Activated CD8-positive, alpha-beta T cell treated with anti-CD3 and anti-CD28 coated beads for 36 hours (primary cell): ENCODE measurements at regions not wholly inside any gene's neighbourhood (a gene's known extent, or its start where the extent isn't known, plus 50 kb on each side); places are given as distances from the start of the nearest gene placed in this dataset.

Experiments used
- ATAC-seq: fragments of 200-7000 bp; cut with Tn5 transposase; one replicate; pipeline ENCODE4 v1.10.0; 2021; ENCODE audit warnings: mild to moderate bottlenecking, moderate library complexity
- CTCF ChIA-PET: fragments of 350-600 bp; sonication (Branson Sonifier 250); formaldehyde crosslinking; loops from one replicate; lab custom pipeline; 2021; ENCODE audit warnings: antibody characterized with exemption; lab: Charles Lee
- POLR2A ChIA-PET: fragments of 350-600 bp; sonication (Branson Sonifier 250); formaldehyde crosslinking; loops from one replicate; lab custom pipeline; 2021; ENCODE audit warnings: antibody characterized with exemption; lab: Charles Lee
- DNase-seq: peaks from one replicate; pipeline ENCODE4 v3.0.0-alpha.2; 2020
- H3K27ac Mint-ChIP-seq: one replicate; pipeline ENCODE4 v1.8.0; 2021; ENCODE audit warnings: mild to moderate bottlenecking, mixed read lengths
- H3K27me3 Mint-ChIP-seq: one replicate; pipeline ENCODE4 v1.8.0; 2021; ENCODE audit warnings: mixed read lengths
- H3K36me3 Mint-ChIP-seq: one replicate; pipeline ENCODE4 v1.8.0; 2021; ENCODE audit warnings: low read depth, mixed read lengths
- H3K4me1 Mint-ChIP-seq: one replicate; pipeline ENCODE4 v1.8.0; 2021; ENCODE audit warnings: low read depth, mixed read lengths
- H3K4me3 Mint-ChIP-seq: one replicate; pipeline ENCODE4 v1.8.0; 2021; ENCODE audit warnings: mild to moderate bottlenecking, moderate library complexity, mixed read lengths
- H3K9me3 Mint-ChIP-seq: one replicate; pipeline ENCODE4 v1.8.0; 2021; ENCODE audit warnings: mixed read lengths
- CTCF ChIP-seq: fragments of 200-600 bp; IDR thresholded peaks from one replicate; pipeline ENCODE4 v1.8.0; 2022; ENCODE audit warnings: antibody characterized with exemption, mild to moderate bottlenecking
- intact Hi-C: fragments of 100-400 bp; cut with micrococcal nuclease; formaldehyde crosslinking; loops from one replicate; pipeline ENCODE4 v1.10.0; 2022

GRCh38 chr15:62946940-62947339, 95.6 kb upstream of the TPM1 start:
- no peak for TF ChIP-seq CTCF

GRCh38 chr15:62950462-62950931, 92.0 kb upstream of the TPM1 start:
- H3K36me3 Mint-ChIP-seq = no peaks in the 10 kb centered on the region
- no peak overlapping the region for H3K27ac Mint-ChIP-seq
- H3K4me3 Mint-ChIP-seq = no peak overlapping the region
- POLR2A ChIA-PET = no interaction called here
- TF ChIP-seq CTCF = no peak
- no peak for DNase-seq
- CTCF ChIA-PET = no interaction called here
- ATAC-seq = no peak
- H3K27me3 Mint-ChIP-seq = peaks cover 28% of the 10 kb centered on the region
- no peaks in the 10 kb centered on the region for H3K9me3 Mint-ChIP-seq
- no peaks in the 10 kb centered on the region for H3K4me1 Mint-ChIP-seq
- intact Hi-C loops = no loop called here

More at GRCh38 chr15:62946940-62947339, 95.6 kb upstream of the TPM1 start:
- POLR2A ChIA-PET = interaction anchor here (0.5 kb wide), 1 partner anchor 94 kb away, joined by 3 read pairs; no protein-coding TSS in a partner anchor
- Mint-ChIP-seq H3K27me3 (peaks cover 18% of the 10 kb centered on the region), H3K4me1 (no peaks in the 10 kb centered on the region), H3K4me3 (no peak overlapping the region), H3K9me3 (no peaks in the 10 kb centered on the region), H3K36me3 (no peaks in the 10 kb centered on the region), H3K27ac (no peak overlapping the region)
- intact Hi-C loops = no loop called here
- CTCF ChIA-PET = no interaction called here
- ATAC-seq (no peak), DNase-seq (no peak)

GRCh38 chr15:62951481-62951880, 91.1 kb upstream of the TPM1 start:
- Mint-ChIP-seq H3K9me3 (no peaks in the 10 kb centered on the region), H3K4me3 (no peak overlapping the region), H3K36me3 (no peaks in the 10 kb centered on the region), H3K4me1 (no peaks in the 10 kb centered on the region), H3K27ac (no peak overlapping the region), H3K27me3 (peaks cover 28% of the 10 kb centered on the region)
- DNase-seq (no peak), ATAC-seq (no peak)
- POLR2A ChIA-PET = interaction anchor here (0.6 to 0.7 kb wide), 2 partner anchors 105 to 564 kb away, joined by 3 read pairs; no protein-coding TSS in a partner anchor
- CTCF ChIA-PET = no interaction called here
- TF ChIP-seq CTCF = no peak
- intact Hi-C loops = no loop called here

GRCh38 chr15:62953021-62953420, 89.5 kb upstream of the TPM1 start:
- CTCF ChIA-PET = no interaction called here
- ATAC-seq = no peak
- no peaks in the 10 kb centered on the region for H3K9me3 Mint-ChIP-seq
- no peaks in the 10 kb centered on the region for H3K36me3 Mint-ChIP-seq
- DNase-seq = no peak
- H3K27ac Mint-ChIP-seq = no peak overlapping the region
- POLR2A ChIA-PET = no interaction called here
- H3K4me1 Mint-ChIP-seq = no peaks in the 10 kb centered on the region
- no peak overlapping the region for H3K4me3 Mint-ChIP-seq
- no peak for TF ChIP-seq CTCF
- peaks cover 28% of the 10 kb centered on the region for H3K27me3 Mint-ChIP-seq
- intact Hi-C loops = no loop called here

GRCh38 chr15:62953496-62954045, 89.0 kb upstream of the TPM1 start:
- H3K27me3 Mint-ChIP-seq = peaks cover 28% of the 10 kb centered on the region
- intact Hi-C loops = no loop called here
- ATAC-seq = no peak
- no peaks in the 10 kb centered on the region for H3K9me3 Mint-ChIP-seq
- H3K27ac Mint-ChIP-seq = no peak overlapping the region
- DNase-seq = no peak
- no peaks in the 10 kb centered on the region for H3K36me3 Mint-ChIP-seq
- H3K4me3 Mint-ChIP-seq = no peak overlapping the region
- ChIA-PET CTCF (no interaction called here), POLR2A (no interaction called here)
- no peak for TF ChIP-seq CTCF
- H3K4me1 Mint-ChIP-seq = no peaks in the 10 kb centered on the region
